ENCODE measurements at regions not wholly inside any gene's neighbourhood (a gene's known extent, or its start where the extent isn't known, plus 50 kb on each side); places are given as distances from the start of the nearest gene placed in this dataset.

GRCh38 chr11:97078443-97078842 lies 688.6 kb downstream of the JRKL start:
- H3K9me3 Mint-ChIP-seq (ENCODE audit: insufficient read depth): peaks cover 6% of the 10 kb centered on the region
- Histone ChIP-seq H4K20me1 (ENCODE audit: control insufficient read depth, insufficient read depth, low read length, poor library complexity, severe bottlenecking) (no peaks in the 10 kb centered on the region), H3K9ac (ENCODE audit: low read length) (no peak overlapping the region), H2AFZ (ENCODE audit: insufficient read depth, low read depth, low read length, poor library complexity, severe bottlenecking) (no peak overlapping the region), H3K4me2 (replicated peaks; ENCODE audit: low read depth, low read length, poor library complexity, severe bottlenecking) (no peak overlapping the region), H3K9me3 (ENCODE audit: control extremely low read depth in 1 of 3, control insufficient read depth in 2 of 3, insufficient read depth in 1 of 3, low read length in 2 of 3) (peaks cover 0 to 8% (median 3%) of the 10 kb centered on the region in 3 donors), H3K4me3 (ENCODE audit: control extremely low read depth in 1 of 5, extremely low read depth in 1 of 5, insufficient read depth in 1 of 5, low read depth in 2 of 5, low read length in 4 of 5) (no peak overlapping the region), H3K36me3 (replicated peaks in 1 of 2; ENCODE audit: control extremely low read depth in 1 of 2, control insufficient read depth in 1 of 2, extremely low read depth in 1 of 2, insufficient read depth in 2 of 2, low read length in 1 of 2) (no peaks in the 10 kb centered on the region), H3K79me2 (ENCODE audit: control insufficient read depth, insufficient read depth, low read length) (no peaks in the 10 kb centered on the region), H3K27me3 (replicated peaks in 1 of 4; ENCODE audit: control extremely low read depth in 1 of 4, control insufficient read depth in 3 of 4, insufficient read depth in 4 of 4, low read length in 3 of 4) (no peaks in the 10 kb centered on the region), H3K27ac (ENCODE audit: low read length in 2 of 2) (no peak overlapping the region), H3K4me1 (ENCODE audit: control insufficient read depth in 2 of 2, insufficient read depth in 2 of 2, low read length in 2 of 2) (no peaks in the 10 kb centered on the region)
- H3K4me1 Mint-ChIP-seq: no peaks in the 10 kb centered on the region
- POLR2A ChIA-PET: no interaction called here
- DNase-seq: no peak
- H3K27ac Mint-ChIP-seq: no peak overlapping the region
- H3K27me3 Mint-ChIP-seq: no peaks in the 10 kb centered on the region
- 60% methylated on average over 1 of the region's 2 CpGs for WGBS (ENCODE audit: insufficient coverage)
- no peak overlapping the region for H3K4me3 Mint-ChIP-seq
- no peak for ATAC-seq (ENCODE audit: low read depth)
- CTCF ChIA-PET: no interaction called here
- intact Hi-C loops (cut with micrococcal nuclease): no loop called here
- no peak for TF ChIP-seq CTCF (IDR thresholded peaks at IDR 0.05)
- no peak for TF ChIP-seq EZH2 (IDR thresholded peaks at IDR 0.05; ENCODE audit: borderline replicate concordance, insufficient read depth, low read depth, low read length, poor library complexity, severe bottlenecking)

GRCh38 chr11:97079244-97079643 lies 689.4 kb downstream of the JRKL start:
- no peaks in the 10 kb centered on the region for H3K27me3 Mint-ChIP-seq
- H3K9ac ChIP-seq (ENCODE audit: low read length): no peak overlapping the region
- CTCF ChIA-PET: no interaction called here
- DNase-seq (no peak), ATAC-seq (ENCODE audit: low read depth) (no peak)
- no peaks in the 10 kb centered on the region for H3K27me3 ChIP-seq (replicated peaks in 1 of 4; ENCODE audit: control extremely low read depth in 1 of 4, control insufficient read depth in 3 of 4, insufficient read depth in 4 of 4, low read length in 3 of 4)
- no peak overlapping the region for H3K4me3 Mint-ChIP-seq
- H3K4me3 ChIP-seq (ENCODE audit: control extremely low read depth in 1 of 5, extremely low read depth in 1 of 5, insufficient read depth in 1 of 5, low read depth in 2 of 5, low read length in 4 of 5): no peak overlapping the region
- H3K79me2 ChIP-seq (ENCODE audit: control insufficient read depth, insufficient read depth, low read length): no peaks in the 10 kb centered on the region
- peaks cover 6% of the 10 kb centered on the region for H3K9me3 Mint-ChIP-seq (ENCODE audit: insufficient read depth)
- POLR2A ChIA-PET: no interaction called here
- H3K27ac ChIP-seq (ENCODE audit: low read length in 2 of 2): no peak overlapping the region
- no peaks in the 10 kb centered on the region for H3K36me3 ChIP-seq (replicated peaks in 1 of 2; ENCODE audit: control extremely low read depth in 1 of 2, control insufficient read depth in 1 of 2, extremely low read depth in 1 of 2, insufficient read depth in 2 of 2, low read length in 1 of 2)
- no peaks in the 10 kb centered on the region for H3K4me1 ChIP-seq (ENCODE audit: control insufficient read depth in 2 of 2, insufficient read depth in 2 of 2, low read length in 2 of 2)
- H2AFZ ChIP-seq (ENCODE audit: insufficient read depth, low read depth, low read length, poor library complexity, severe bottlenecking): no peak overlapping the region
- H3K4me1 Mint-ChIP-seq: no peaks in the 10 kb centered on the region
- no peak overlapping the region for H3K27ac Mint-ChIP-seq
- no peak overlapping the region for H3K4me2 ChIP-seq (replicated peaks; ENCODE audit: low read depth, low read length, poor library complexity, severe bottlenecking)
- peaks cover 0 to 3% (median 0%) of the 10 kb centered on the region in 3 donors for H3K9me3 ChIP-seq (ENCODE audit: control extremely low read depth in 1 of 3, control insufficient read depth in 2 of 3, insufficient read depth in 1 of 3, low read length in 2 of 3)
- H4K20me1 ChIP-seq (ENCODE audit: control insufficient read depth, insufficient read depth, low read length, poor library complexity, severe bottlenecking): no peaks in the 10 kb centered on the region
- TF ChIP-seq CTCF (IDR thresholded peaks at IDR 0.05) (no peak), EZH2 (IDR thresholded peaks at IDR 0.05; ENCODE audit: borderline replicate concordance, insufficient read depth, low read depth, low read length, poor library complexity, severe bottlenecking) (no peak)
- intact Hi-C loops (cut with micrococcal nuclease): no loop called here
